NCI-H2196 (cell line): ENCODE measurements at regions not wholly inside any gene's neighbourhood (a gene's known extent, or its start where the extent isn't known, plus 50 kb on each side); places are given as distances from the start of the nearest gene placed in this dataset.
"Not testable (repeated sequence)": the region's sequence is repeated elsewhere in the genome, so short reads cannot be mapped to it uniquely, and the experiment has no call there.

Experiments
- DNase-seq: peaks from one replicate; lab custom pipeline; 2025; ENCODE audit not compliant: unreplicated experiment; lab: John Stamatoyannopoulos, UW

GRCh38 chr15:38797506-38797905, 232.9 kb upstream of the RASGRP1 start:
- not testable (repeated sequence) for DNase-seq

GRCh38 chr15:38799202-38799601, 234.6 kb upstream of the RASGRP1 start:
- not testable (repeated sequence) for DNase-seq

- no peak for DNase-seq
Observed at GRCh38 chr15:38809621-38810020, 245.0 kb upstream of the RASGRP1 start.

GRCh38 chr15:38810686-38811085, 246.1 kb upstream of the RASGRP1 start:
- no peak for DNase-seq

GRCh38 chr15:38814254-38814653, 249.6 kb upstream of the RASGRP1 start:
- DNase-seq, result not testable (repeated sequence)

DNA sequence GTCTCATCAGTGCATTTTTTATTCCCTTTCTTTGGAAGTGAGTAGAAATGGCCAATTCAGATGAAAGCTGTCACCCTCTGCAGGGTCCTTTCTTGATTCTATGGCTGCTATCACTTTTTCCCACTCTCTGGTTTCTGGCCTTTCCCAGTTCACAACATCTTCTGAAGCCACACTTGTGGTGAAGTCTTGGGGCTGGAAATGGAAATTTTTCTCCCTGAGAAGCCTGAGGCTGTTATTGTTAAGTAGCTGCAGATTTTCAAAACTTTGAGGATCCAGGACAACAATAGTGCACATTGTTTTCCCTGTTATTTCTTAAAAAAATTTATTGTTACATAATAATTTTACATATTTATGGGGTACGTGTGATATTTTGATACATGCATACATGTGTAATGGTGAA, 250.3 kb upstream of the RASGRP1 start:
- no peak for DNase-seq

DNA sequence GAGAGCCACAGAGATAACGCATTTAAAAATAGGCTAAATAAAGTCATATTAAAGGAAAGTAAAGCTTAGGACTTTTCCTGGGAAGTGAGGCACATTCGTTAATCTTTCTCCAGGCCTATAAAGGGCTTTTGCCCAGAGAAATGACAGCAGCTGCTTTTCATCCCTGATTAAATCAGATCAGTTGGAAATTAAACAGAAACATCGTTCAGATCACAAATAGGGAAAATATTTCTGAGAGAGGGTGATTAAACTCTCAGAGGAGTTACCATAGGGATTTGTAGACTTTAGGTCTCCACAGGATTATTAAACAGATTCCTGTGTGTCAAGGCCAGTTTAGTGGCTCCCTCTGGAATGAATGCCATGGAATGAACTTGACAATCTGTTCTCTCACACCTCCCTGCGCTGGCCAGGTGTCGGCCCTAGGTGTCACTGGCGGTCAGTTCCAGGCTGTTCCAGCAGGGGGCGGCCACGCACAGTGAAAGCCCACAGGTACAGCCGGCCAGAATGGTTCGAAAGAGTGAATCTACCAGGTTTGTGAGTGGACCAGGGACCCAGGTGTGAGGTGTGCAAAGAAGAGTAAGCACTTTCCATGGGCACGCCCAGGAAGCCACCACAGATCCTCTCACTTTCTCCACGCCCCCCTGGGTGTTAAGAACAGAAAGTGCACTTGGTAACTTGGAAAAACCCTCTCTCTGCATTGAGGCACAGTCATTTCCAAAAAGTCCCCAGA, 253.0 kb upstream of the RASGRP1 start:
- peak; percentile 57 for DNase-seq

DNA sequence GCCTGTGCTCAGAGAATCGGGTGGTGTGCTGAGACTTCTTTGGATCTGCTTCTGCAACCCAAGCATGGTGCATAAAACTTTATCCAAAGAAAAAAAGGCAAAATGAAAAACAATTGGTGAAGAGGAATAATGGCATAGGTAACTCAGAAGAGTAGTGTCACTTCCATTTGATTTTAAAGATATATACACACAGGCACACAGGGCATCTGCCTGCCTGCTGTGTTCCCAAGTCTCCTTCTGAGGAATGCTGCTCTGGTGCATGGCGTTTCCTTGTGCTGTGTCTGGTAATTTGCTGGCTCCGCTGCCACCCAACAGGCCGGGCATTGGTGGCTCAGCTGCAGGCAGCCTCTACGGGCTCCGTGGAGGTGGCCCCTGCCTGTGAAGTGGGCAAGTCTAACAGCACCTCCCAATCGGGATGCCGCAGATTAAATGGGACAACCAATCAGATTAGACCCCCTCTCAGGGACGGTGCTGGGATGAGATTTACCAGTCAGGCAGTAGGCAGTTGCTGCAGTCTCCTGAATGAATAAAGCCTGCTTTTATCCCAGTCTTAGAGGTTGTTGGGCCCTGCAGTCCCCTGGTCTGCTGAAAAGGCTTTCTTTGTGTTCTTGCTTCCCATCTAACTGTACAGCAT, 253.7 kb upstream of the RASGRP1 start:
- no peak for DNase-seq

DNA sequence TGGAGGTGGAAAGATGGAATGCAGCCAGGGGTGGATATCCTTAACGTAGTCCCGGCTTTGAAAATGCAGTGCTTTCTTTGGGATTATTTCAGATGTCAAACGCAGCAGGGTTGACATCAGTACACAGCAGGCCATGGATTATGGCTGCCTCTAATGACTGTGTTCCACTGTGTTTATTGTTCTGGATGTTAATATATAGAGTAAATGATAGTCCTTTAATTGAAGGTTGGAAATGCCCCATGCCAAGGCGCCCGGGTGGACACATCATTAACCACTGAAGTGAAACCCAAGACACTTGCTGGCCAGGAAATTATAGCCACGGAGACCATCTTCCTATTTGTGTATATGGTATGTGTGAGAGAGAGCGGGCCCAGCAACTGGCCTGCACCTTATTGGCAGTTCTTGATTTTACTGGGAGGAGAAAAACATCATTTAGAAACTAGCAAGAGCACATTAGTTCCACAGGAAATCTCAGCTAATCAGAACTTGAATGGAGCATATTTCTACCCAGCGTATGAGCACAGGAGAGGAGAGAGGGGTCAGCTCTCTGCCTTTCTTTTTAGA, 254.9 kb upstream of the RASGRP1 start:
- no peak for DNase-seq

GRCh38 chr15:38823263-38823662, 258.6 kb upstream of the RASGRP1 start:
- no peak for DNase-seq

DNA sequence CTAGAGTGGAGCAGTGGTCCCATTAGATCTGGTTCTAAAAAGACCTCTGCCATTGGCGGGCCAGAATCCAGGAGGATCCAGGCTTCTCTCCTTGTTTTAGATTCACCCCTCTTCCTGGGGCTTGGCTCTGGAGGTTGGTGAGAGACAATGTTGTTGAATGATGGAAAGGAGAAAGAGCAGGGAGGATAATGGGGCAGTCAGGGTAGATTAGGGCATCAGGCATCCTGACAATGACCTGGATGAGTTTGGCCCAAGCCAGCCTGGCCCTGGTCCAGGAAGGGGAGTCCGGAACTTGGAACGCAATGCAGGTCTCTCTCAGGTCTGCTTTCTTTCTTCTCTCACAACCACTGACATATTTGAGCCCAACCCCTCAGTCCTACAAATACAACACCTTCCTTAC, 260.1 kb upstream of the RASGRP1 start:
- no peak for DNase-seq

GRCh38 chr15:38826880-38827279, 262.3 kb upstream of the RASGRP1 start:
- no peak for DNase-seq

DNA sequence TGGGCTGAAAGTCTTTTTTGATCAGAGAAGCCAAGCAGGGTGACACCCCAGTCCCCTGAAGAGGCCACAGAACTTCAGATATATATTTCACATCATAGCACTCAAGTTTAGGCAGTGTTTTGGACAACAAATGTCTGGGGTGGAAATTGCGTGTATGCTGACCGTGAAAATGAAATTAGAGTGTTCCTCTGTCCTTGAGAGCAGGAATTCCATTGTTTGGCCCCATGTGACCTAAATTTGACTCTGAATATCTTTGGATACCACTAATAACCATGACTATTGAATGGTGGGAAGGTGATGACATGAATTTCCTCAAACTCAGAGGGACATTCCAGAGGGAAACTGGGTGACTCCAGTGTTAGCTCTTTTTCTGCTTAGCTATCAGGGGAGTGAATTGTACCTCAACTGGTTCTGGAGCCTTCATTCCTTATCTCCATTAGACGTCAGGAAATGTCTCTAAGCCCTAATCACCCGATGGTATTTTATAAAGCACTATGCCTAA, 263.5 kb upstream of the RASGRP1 start:
- DNase-seq, result no peak

DNA sequence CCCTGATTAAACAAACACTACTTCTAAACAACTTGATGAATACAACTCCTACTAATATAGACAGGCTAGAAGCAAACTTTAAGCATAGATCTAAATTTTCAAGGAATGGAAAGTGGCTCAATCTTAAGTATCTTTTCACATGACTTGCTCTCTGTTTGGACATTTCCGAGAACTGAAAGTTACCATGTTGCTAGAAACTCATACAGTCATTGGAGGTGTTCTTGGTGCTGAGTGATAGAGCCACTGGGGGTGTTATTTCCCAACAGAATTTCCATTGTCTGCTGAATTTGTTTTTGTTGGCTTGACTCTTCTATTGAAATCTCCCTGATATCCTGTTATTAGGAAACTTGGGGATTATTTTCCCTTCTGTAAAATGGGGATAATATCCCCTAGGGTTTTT, 264.5 kb upstream of the RASGRP1 start:
- no peak for DNase-seq

DNA sequence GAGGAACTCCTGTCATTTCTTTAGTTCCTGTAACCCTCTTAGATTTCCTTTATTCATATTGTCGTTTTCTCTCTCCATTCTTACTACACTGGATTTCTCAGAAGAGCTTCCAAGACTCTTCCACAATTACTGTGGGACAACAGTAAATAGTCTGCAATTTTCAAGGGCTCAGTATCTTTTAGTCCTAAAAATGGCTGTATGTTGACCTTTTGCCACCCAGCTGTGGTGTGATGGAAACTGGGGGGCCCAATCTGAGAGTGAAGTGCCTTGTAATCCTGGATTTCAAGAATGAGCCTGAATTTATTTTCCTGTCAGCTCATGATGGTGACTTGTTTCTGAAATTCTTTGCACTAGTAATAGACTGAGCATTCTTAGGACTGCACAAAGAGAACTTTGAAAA, 277.6 kb upstream of the RASGRP1 start:
- no peak for DNase-seq

GRCh38 chr15:38843051-38843501, 278.5 kb upstream of the RASGRP1 start:
- DNase-seq, result no peak

- DNase-seq, result no peak
Observed at GRCh38 chr15:38843736-38844590, 279.3 kb upstream of the RASGRP1 start.

DNA sequence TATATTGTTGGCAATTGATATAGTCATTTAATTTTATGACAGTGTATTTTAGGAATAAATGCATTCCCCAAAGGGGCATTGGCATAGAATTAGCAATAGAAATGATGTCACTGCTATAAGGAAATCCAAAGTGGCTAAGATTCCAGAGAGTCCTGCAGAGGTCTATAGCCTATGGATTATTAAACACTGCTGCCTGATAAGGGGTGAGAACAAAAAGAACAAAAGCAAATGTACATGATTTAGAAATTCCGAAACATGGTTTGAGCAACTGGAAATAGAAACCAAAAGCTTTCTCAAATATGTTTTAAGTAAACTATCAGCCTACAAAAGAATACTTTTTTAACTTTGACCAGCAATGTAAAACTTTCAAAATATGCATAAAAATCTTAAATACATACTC, 280.1 kb upstream of the RASGRP1 start:
- no peak for DNase-seq

GRCh38 chr15:38846346-38846745, 281.7 kb upstream of the RASGRP1 start:
- DNase-seq, result no peak

- DNase-seq, result no peak
Observed at GRCh38 chr15:38847666-38848065, 283.1 kb upstream of the RASGRP1 start.

DNA sequence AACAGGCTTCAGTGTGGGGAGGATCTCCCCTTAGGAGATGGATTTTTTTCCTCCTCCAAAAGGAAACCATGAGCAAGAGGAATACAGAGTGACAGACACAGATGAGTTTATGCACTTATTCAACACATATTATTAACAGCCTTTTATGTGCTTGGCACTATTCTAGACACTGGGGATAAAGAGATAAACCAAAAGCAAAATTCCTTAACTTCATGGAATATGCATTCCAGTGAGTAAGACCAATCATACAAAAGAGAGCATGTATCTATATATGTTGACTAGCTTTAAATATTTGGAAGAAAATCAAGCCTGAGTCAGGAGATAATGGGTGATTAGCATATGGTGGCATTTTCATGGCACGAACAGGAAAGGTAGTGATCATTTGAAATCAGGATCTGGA, 284.4 kb upstream of the RASGRP1 start:
- DNase-seq, result no peak
